ENCODE measurements at regions not wholly inside any gene's neighbourhood (a gene's known extent, or its start where the extent isn't known, plus 50 kb on each side); places are given as distances from the start of the nearest gene placed in this dataset.

DNA sequence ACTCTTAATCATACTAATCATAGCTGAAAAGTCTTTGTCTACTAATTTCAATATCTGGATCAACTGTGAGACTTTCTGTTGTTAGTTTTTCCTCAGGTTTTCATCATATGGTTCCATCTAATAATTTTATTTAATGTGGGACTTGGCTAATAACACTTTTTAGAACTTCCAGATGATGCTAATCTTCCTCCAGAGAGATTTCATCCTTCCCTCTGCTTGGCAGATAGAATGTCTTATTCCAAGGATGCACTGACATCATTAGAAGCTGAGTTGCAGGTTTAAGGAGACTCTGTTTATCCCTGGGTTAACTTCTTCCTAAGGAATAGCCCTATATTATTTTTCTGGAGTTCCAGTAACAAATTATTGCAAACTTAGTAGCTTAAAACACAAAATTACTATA is 325.6 kb downstream of the COG6 start:
- DNase-seq: no peak

DNA sequence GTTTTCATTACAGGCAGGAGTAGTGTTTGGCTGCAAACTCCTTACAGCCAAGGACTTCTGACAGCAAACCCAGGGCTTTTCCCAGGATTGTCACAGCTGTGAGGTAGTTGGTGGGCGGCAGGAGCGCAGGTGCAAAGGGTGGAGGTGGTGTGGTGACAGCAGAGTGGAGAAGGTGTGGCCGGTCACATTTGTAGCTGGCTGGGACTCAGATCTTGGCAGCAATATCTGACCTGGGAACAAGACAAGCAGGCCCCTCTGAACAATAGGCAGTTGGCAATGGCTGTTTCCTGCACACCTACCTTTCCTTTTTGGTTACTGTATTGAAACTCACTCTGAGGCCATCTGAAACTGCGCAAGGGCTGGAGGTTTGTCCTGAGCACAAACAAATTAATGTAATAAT is 327.3 kb downstream of the COG6 start:
- DNase-seq: peak; percentile 34

DNA sequence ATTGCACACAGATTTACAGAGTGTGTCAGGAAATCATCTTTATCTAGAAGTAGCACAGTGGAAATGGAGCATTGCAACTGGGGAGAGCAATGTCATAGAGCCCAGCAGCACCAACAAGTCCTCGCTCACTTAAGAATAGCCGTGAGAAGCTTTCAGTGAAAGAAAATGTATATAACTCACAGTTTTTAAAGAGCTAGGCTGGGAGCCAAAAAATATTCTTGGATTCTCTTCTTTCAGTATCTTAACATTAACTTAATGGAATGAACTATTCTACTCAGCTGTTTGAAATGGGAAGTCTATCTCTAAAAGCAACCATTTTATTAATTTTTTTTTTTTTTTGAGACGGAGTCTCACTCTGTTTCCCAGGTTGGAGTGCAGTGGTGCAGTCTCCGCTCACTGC is 329.6 kb downstream of the COG6 start:
- DNase-seq: no peak

DNA sequence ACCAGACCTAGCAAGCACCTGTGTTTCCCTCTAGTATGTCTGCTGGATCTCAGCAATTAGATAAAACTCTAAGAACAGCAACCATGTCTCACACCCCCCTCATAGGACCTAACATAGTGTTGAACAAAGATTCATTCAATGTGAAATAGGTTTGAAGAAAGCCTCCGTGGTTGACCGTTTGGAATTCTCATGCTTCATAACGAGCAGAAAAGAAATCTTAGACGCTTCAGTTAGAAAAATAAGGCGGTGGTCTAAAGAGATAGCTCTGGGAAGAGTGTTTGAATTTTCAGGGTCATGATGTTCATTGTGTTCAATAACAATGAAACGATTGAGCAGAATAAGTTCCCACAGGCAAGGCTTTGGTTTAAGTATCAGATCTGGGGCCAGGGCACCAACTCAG is 332.9 kb downstream of the COG6 start:
- no peak for DNase-seq

DNA sequence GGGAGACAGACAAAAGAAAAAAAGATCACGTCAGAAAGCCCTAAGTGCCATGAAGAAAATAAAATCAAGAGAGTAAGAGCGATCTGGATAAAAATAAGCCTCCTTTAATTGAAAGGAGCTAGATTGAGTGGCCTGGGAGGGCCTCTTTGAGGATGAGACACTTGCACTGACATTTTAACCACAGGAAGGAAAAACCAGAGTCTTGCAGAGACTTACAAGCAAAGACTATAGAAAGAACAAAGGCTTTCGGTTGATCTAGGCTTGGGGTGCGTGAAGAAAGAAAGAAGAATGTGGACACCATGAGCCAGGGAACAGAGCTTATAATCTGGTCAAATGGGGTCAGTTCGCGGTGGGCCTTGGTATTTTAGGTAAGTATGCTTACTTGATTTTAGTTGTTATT is 342.7 kb downstream of the COG6 start:
- no peak for DNase-seq

DNA sequence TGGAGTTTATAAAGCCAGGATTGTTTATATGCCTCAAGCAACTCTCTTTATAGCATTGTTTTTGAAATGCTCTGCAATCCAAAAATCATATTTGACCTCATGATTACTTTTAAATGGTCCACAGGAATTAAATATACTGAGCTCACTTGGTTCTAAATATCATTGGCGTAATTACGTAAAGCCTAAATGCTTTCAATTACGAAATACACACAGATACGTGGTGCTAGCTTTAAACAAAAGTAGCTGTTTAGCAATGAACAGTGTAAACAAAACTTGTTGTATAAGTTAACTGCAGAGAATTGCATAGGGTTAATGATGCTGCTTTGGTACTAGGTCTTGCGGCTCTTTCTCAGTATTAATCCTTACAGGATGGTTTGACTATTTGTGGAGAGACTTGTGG is 346.6 kb downstream of the COG6 start:
- no peak for DNase-seq

DNA sequence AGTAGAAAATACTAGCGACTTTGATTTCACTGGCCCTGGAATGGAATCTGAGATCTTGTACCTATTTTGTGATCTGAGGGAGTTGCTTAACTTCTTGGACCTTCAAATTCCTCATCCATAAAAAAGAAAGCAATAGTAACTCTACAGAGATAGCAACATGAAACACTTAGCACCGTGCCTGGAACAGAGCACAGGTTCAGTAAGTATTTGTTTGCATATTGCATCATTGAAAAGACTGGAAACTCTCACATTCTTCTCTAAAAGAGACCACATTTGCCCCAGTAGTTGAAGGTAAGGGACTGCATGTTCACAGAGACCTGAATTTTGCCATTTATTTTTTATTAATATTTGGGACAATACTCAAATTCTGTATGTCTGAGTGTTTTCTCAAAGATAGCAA is 358.1 kb downstream of the COG6 start:
- no peak for DNase-seq

DNA sequence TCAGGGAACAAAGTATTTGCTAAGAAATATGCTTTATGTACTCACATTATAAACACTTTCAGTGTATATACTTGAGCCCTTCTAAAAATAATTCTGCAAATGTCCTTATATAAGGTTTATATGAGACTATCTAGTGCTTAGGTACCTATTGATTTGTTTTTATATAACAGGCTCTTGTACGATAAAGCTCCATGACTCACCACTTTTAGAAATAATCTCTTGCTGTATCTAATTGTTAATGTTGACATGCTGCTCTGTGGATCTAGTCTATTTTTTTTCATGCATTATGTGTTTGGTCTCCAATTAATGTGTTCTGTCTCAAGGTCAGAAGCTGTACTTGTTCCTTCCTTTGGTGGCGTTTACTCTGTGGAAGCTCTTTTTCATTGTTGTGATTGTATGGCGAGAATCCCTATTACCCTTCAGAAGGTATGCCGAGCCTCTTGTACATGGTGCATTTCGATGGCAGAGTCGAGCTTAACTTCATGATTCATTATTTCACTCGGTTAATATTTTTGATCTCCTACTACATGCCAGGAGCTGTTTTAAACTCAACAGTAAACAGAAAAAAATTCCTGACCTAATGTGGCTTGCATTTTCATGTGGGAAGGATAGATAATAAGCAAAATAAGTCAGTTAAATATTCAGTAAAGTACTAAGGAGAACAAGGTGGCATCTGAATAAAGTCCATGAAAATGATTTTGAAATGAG is 361.6 kb downstream of the COG6 start:
- peak; percentile 19 for DNase-seq

DNA sequence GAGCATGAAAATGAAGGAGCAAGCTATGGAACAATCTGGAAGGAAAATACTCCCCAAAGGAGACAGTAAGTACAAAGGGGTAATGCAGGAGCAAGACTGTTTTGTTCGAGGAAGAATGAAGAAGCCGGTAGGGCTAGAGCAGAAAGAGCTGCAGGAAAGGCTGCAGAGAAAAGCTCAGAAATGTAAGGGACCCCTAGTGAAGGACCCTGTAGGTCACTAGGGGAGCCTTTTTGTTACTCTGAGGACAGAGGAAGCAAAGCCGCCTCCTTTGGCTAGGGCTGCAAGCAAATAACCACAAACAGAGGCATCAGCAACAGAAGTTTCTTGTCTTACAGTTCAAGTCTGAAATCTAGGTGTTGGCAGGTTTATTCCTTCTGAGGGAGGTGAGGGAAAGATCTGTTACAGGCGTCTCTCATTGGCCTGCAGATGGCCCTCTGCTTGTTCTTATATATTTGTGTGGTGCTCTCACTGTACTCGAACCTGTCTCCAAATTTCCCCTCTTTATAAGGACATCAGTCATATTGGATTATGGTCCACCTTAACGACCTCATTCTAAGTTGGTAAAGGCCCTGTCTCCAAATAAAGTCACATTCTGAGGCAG is 362.3 kb downstream of the COG6 start:
- no peak for DNase-seq

DNA sequence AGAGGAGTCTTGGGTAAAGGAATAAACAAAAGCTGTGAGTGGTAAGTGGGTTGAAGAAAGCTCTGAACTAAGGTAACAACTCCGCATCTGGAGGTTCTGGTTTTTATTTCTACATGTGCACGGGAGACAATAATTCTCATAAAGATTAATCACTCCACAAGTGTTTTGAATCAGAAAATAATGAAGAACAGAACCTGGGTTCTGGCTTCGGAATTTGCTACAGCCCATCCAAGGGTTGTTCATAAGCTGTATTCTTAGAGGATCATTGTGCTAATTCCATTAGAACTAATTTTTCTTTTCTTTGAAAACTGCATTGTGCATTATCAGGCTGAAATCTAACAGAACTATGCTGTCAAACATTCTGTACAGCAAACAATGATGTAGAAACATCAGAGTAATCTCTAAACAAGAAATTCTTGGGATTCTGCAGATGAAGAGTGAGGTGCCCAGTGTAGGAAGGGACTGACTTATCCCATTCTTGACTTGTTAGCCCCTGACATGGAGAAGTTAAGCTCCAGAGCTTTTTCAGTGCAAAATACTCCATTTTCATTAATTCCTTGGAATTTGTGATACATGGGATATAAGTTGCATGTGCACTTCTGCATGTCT is 368.2 kb downstream of the COG6 start:
- DNase-seq: no peak

DNA sequence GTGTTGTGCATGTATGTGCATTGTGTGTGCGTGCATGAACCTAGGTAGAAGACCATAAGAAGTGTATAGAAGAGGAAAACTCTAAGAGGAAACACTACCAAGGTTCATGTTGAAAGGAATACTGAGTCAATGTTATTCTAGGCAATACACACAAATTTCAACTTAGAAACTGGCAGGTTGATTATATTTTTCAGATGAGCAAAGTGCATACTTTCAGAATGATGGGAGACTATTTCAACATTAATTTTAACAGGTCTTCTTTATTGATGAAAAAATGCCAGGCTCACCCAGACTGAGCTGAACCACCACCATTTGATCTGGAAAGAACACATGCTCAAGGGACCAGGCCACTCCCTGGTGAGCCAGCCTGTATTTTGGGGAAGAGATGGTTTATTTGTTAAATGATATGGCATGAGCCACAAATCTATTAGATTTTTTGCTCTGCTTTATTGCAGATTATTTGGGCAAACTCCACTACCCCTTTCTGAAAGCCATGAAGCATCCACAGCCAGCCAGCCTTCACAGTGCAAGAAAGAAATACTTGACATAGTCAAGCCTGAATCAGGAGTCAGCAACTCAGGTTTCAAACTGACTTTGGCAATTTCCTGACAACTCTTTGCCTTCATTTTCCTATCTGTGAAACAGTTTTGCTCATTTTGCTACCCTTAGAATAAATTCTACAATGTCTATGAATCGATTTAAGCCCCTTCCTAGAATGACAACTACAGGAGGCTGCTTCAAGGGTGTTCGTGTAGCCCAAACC is 368.9 kb downstream of the COG6 start:
- DNase-seq: no peak

DNA sequence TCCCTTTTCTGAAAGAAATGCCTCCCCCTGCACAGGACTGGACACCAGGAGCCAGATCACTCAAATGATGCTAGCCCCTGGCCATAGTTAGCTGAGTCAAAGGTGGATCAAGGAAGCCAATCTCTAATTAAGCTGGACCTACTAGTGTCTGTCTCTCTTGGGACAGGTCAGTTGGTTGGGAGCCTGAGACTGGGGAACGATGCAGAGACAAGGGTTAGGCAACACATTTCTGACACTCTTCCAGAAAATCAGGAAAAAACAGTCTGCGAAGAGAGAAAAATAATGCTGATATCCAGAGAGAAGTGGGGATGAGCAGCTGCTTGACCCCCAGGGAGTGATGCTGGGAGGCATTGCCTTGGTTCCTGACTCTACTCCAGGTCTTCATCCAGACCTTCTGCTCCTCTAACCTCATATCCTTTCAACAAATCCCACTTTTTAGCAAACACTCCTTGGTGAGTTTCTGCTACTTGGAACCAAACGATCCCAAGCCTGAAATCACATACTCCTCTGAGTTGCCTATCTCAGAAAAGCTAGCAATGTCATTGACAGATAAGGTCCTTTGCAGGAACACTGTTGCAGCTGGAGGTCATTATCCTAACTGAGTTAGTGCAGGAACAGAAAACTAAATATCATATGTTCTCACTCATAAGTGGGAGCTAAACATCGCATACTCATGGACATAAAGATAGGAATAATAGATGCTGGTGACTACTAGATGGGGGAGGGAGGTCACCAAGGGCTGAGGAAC is 369.7 kb downstream of the COG6 start:
- no peak for DNase-seq

DNA sequence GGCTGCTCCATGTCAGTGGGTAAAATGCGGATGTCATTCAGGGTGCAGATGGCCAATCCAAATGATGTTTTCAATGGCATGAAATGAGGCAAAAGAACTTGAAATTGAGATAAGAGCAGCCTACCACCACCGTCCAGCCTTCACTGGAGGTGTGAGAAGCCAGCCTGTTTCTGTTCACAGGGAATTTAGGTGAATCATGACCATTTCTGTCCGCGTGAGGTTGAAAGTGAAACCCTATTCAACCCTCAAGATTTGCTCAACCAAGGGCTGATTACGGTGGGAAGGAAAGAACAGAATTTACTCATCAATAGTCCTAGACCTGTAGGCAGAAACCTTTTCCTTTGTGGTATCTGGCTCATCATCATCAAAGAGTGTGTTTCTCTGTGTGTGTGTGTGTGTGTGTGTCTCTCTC is 370.7 kb downstream of the COG6 start:
- DNase-seq: no peak

DNA sequence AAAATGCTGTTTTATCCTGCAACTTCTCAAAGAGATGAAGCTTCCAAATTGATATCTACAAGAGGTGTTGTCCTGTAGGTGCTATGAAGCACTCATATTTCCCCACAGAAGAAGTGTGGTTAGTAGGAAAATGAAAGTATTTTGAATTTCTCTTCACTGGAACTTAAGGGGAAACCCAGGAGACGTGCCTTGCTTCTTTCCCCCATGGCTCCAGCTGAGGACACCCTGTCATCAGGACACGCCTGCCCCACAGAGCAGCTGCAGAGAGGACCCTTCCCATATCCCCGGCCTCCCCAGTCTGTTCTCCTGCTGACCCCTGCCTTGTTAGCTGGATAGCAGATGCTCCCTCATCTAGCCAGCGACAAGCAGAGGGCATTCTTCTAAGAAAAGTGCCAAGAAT is 371.3 kb downstream of the COG6 start:
- no peak for DNase-seq

DNA sequence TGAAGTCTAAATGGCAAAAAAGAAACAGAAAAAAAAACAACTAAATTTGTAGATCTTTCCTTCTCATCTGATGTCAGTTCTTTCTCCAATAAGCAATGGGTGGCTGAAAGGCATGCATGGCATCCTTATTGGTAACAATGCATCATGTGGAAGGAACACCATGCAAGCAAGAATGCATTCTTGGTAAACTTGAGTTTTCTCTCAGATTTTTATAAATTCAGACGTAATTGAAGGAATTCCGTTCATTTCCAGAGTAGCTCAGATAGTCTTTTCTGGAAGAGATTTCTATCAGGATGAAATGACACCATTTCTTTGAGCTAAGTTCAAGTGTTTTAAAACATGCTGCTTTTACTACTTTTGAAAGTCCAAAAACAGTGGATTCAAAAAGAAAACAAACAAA is 373.0 kb downstream of the COG6 start:
- no peak for DNase-seq

DNA sequence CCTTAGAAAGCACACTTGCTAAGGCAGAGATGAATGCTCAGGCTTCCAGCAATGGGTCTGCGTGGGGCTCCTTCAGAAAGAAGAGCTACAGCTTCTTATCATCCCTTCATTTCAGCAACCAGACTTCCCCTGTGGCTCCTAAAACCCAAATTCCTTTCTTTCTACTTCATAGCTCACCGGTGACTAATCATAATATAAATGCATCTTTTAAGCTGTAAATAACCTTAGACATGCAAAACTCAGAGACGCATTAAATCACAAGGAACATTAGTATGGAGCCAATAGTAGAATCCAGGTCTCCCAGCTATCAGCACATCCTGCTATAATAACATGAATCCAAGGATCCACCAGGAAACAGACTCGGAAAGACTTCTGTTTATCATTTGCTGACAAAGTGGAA is 375.6 kb downstream of the COG6 start:
- no peak for DNase-seq

DNA sequence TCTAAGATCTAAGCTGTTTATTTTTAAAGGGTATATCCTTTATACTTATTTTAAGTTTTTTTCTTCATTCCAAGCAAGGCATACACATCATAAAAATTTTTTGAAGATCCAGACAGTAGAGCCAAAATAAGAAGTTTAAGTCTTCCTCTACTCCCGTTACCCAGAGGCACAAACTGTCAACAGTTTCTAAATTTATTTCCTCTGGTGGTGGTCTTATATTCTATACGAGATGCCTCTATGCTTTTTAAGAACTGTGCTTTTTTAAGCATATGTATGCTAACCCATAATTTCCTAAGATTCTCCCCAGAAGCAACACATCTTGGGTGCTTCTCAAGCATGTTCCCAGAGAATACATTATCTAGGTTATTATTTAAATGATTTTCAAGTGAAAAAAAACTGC is 383.6 kb downstream of the COG6 start:
- DNase-seq: no peak

DNA sequence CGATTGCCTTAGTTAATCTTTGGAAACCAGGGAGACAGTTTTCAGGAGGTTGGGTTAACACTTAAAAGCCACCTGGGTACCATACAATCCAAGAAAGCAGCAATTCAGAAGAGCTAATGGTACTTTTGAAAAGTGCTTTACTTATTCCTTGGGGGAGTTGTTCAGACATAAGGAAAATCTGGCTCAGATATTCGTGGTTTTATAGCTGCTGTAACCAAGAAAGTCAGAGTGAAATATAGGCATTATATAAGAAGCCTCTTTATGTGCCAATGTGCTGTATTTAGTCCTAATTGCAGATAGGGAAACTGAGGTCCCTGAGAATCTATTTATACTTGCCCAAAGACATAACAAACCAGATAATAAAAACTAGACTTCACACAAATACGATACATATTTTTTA is 387.5 kb downstream of the COG6 start:
- DNase-seq: peak; percentile 16

DNA sequence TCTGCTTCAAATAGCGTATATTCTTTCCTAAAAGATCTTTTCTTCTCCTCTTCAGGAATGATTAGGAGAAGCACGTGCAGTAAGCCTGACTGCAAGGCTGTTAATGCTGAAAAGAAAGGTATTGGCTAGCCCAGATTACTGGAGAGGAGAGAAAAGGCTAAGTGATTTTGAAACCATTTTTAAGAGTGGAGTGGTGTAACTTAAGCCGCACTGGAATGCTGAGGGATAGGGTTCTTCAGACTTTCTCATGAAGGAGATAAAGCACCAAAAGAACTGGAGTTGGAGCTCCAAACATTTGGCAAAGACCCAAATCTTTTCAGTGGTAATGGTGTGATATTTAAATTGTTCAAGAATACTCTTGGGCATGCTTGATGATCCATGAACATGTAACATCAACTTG is 388.3 kb downstream of the COG6 start:
- DNase-seq: peak; percentile 77

DNA sequence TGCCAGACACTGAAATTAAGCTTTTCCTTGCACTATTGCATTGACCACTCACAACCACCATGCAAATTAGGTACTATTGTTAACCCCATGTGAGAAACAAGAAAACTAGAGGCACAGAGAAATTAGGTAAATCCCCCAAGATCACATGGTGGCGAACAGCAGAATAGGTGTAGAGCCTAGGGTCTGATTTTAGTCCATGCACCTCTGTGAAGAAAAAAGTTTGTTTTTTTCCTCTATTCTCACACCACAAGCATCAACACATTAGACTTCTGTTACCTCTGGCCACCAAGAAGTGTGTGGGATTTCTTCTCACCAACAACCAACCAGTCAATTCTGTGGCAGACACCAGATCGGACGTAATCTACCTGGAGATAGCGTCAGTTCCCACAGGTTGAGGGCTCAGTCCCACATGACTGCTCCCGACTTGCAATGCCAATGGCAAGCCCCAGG is 391.9 kb downstream of the COG6 start:
- DNase-seq: no peak

DNA sequence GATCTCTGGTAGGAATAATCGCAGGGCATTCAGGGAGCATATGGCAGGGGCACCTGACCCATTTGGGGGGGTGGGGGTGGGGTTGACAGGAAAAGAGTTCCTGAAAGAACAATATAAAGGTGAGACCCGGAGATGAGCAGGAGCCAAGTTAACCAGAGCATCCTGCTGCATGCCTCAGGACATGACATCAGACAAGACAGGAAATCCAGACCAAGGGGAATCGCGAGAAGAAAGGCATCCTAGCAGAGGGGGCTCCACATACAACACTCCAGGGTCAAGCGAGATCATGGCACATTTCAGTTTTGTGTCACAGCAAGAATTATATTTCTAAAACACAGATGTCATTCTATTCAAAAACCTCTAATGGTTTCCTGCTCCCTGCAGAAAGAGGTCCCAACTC is 393.1 kb downstream of the COG6 start:
- no peak for DNase-seq

DNA sequence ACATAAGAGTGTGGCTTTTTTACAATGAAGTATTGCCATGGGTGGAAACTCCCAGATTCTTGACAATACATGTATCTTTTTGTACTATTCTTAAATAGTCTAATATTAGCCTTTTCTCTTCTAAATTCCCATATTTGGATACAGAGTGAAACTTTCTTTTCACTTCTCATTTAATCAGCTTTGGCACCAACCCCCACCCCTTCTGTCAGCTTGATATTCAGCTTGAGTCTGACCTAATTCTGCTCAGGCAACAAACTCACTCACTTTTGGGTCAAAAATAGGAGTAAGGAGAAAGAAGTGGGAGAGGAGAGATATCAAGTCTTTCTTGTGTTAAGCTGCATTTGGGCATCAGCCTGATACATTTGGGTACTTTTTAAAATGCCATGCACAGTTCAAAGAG is 397.5 kb downstream of the COG6 start:
- no peak for DNase-seq

DNA sequence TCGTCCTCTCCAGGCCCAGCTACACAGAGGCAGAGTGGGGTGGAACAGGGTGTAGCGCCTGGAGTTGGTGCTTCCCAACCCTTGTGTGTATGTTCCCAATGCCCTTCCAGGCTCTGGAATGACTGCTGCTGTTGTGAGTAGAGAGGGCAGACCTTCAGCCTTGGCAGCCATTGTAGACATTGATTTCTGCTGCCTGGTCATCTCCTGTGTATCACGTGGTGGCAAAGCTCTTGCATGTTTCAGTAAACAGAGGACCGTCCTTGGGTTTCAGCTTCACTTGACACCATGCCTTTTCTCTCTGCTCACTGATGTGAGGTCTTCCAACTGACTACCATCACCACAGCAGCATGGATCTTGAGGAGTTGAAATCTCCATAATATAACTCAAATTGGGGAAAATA is 397.9 kb downstream of the COG6 start:
- DNase-seq: no peak

Data from DMS79 treated with DMSO at 0.1 percent for 48 hours (cell line).